HG02885 (cell line): ENCODE measurements at regions not wholly inside any gene's neighbourhood (a gene's known extent, or its start where the extent isn't known, plus 50 kb on each side); places are given as distances from the start of the nearest gene placed in this dataset.
"Not testable (repeated sequence)": the region's sequence is repeated elsewhere in the genome, so short reads cannot be mapped to it uniquely, and the experiment has no call there.

ENCODE experiments used
- ATAC-seq: cut with Tn5 transposase; IDR thresholded peaks from one replicate; pipeline ENCODE4 v1.9.1; 2021; ENCODE audit warnings: mild to moderate bottlenecking; ENCODE audit not compliant: unreplicated experiment, poor library complexity

- not testable (repeated sequence) for ATAC-seq
These were observed 81.6 kb downstream of the P2RY10 start for GRCh38 chrX:79026742-79027141.

- no peak for ATAC-seq
These were observed 90.2 kb downstream of the P2RY10 start for GRCh38 chrX:79035421-79035820.

GRCh38 chrX:79036157-79036880 lies 91.1 kb downstream of the P2RY10 start:
- ATAC-seq, result no peak

GRCh38 chrX:79065696-79066095 lies 78.8 kb upstream of the GPR174 start:
- ATAC-seq, result peak; percentile 99

GRCh38 chrX:79078114-79078513 lies 66.4 kb upstream of the GPR174 start:
- no peak for ATAC-seq

GRCh38 chrX:79079477-79079876 lies 65.0 kb upstream of the GPR174 start:
- no peak for ATAC-seq

GRCh38 chrX:79080141-79080540 lies 64.3 kb upstream of the GPR174 start:
- ATAC-seq, result no peak

GRCh38 chrX:79081895-79082512 lies 62.5 kb upstream of the GPR174 start:
- peak; percentile 84 for ATAC-seq

GRCh38 chrX:79082899-79083298 lies 61.6 kb upstream of the GPR174 start:
- no peak for ATAC-seq

GRCh38 chrX:79084923-79085322 lies 59.6 kb upstream of the GPR174 start:
- ATAC-seq, result no peak

GRCh38 chrX:79089896-79090584 lies 54.4 kb upstream of the GPR174 start:
- no peak for ATAC-seq

- no peak for ATAC-seq
These were observed 50.2 kb upstream of the GPR174 start for GRCh38 chrX:79094075-79094832.
